ENCODE measurements at regions not wholly inside any gene's neighbourhood (a gene's known extent, or its start where the extent isn't known, plus 50 kb on each side); places are given as distances from the start of the nearest gene placed in this dataset.

- Mint-ChIP-seq H3K36me3 (ENCODE audit: low read depth) (no peaks in the 10 kb centered on the region), H3K4me1 (ENCODE audit: low read depth) (no peaks in the 10 kb centered on the region), H3K9me3 (ENCODE audit: low read depth) (peaks cover 15% of the 10 kb centered on the region)
Observed at GRCh38 chr18:76115580-76115979, 379.5 kb downstream of the ZNF516 start.

GRCh38 chr18:76113101-76113500 lies 381.9 kb downstream of the ZNF516 start:
- no peaks in the 10 kb centered on the region for H3K4me1 Mint-ChIP-seq (ENCODE audit: low read depth)
- no peak overlapping the region for H3K4me3 Mint-ChIP-seq (ENCODE audit: unreplicated experiment)

More at GRCh38 chr18:76115580-76115979, 379.5 kb downstream of the ZNF516 start:
- Mint-ChIP-seq H3K27me3 (ENCODE audit: low read depth) (no peaks in the 10 kb centered on the region), H3K27ac (ENCODE audit: unreplicated experiment) (no peak overlapping the region), H3K4me3 (ENCODE audit: unreplicated experiment) (no peak overlapping the region)
- no peak for DNase-seq (ENCODE audit: low spot score)
- no peak for TF ChIP-seq CTCF (IDR thresholded peaks at IDR 0.05)

GRCh38 chr18:76102626-76103025 lies 392.4 kb downstream of the ZNF516 start:
- Mint-ChIP-seq H3K27ac (ENCODE audit: unreplicated experiment) (no peak overlapping the region), H3K4me3 (ENCODE audit: unreplicated experiment) (no peak overlapping the region), H3K4me1 (ENCODE audit: low read depth) (no peaks in the 10 kb centered on the region), H3K9me3 (ENCODE audit: low read depth) (peaks cover 11% of the 10 kb centered on the region), H3K27me3 (ENCODE audit: low read depth) (peaks cover 2% of the 10 kb centered on the region), H3K36me3 (ENCODE audit: low read depth) (peaks cover 2% of the 10 kb centered on the region)
- no peak for DNase-seq (ENCODE audit: low spot score)
- TF ChIP-seq CTCF (IDR thresholded peaks at IDR 0.05) = no peak

More at GRCh38 chr18:76113101-76113500, 381.9 kb downstream of the ZNF516 start:
- Mint-ChIP-seq H3K27ac (ENCODE audit: unreplicated experiment) (no peak overlapping the region), H3K36me3 (ENCODE audit: low read depth) (no peaks in the 10 kb centered on the region), H3K27me3 (ENCODE audit: low read depth) (no peaks in the 10 kb centered on the region), H3K9me3 (ENCODE audit: low read depth) (peaks cover 18% of the 10 kb centered on the region)
- no peak for DNase-seq (ENCODE audit: low spot score)
- TF ChIP-seq CTCF (IDR thresholded peaks at IDR 0.05) = no peak

GRCh38 chr18:76102156-76102555 lies 392.9 kb downstream of the ZNF516 start:
- peaks cover 11% of the 10 kb centered on the region for H3K9me3 Mint-ChIP-seq (ENCODE audit: low read depth)
- no peak for TF ChIP-seq CTCF (IDR thresholded peaks at IDR 0.05)
- peaks cover 2% of the 10 kb centered on the region for H3K36me3 Mint-ChIP-seq (ENCODE audit: low read depth)
- no peak overlapping the region for H3K27ac Mint-ChIP-seq (ENCODE audit: unreplicated experiment)
- no peak for DNase-seq (ENCODE audit: low spot score)
- no peaks in the 10 kb centered on the region for H3K4me1 Mint-ChIP-seq (ENCODE audit: low read depth)
- H3K27me3 Mint-ChIP-seq (ENCODE audit: low read depth) = peaks cover 2% of the 10 kb centered on the region
- no peak overlapping the region for H3K4me3 Mint-ChIP-seq (ENCODE audit: unreplicated experiment)

- Mint-ChIP-seq H3K36me3 (ENCODE audit: low read depth) (peaks cover 2% of the 10 kb centered on the region), H3K4me3 (ENCODE audit: unreplicated experiment) (no peak overlapping the region), H3K9me3 (ENCODE audit: low read depth) (peaks cover 15% of the 10 kb centered on the region), H3K27ac (ENCODE audit: unreplicated experiment) (no peak overlapping the region), H3K27me3 (ENCODE audit: low read depth) (peaks cover 2% of the 10 kb centered on the region), H3K4me1 (ENCODE audit: low read depth) (no peaks in the 10 kb centered on the region)
- DNase-seq (ENCODE audit: low spot score) = no peak
- no peak for TF ChIP-seq CTCF (IDR thresholded peaks at IDR 0.05)
Observed at GRCh38 chr18:76099931-76100457, 395.0 kb downstream of the ZNF516 start.
